ENCODE measurements at regions not wholly inside any gene's neighbourhood (a gene's known extent, or its start where the extent isn't known, plus 50 kb on each side); places are given as distances from the start of the nearest gene placed in this dataset.

DNA sequence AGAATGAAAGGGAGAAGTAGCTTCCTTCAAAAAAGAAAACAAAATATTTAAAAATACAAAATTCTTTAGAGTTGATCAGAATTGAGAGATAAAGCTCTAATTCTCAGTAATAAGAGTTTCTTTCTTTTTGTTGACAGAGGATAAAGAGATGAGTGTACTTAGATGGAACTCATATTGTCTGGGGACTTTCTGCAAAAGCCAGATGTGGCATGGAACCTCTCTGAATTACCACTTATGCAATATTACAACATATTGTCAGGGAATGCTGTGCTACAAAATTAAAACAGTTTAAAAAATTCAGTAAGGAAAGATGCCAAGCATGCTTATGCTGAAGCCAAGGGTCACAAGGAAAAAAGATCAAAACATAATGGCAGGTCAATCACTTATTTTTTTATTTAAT lies 386.6 kb upstream of the LRATD1 start:
- Mint-ChIP-seq H3K27ac (no peak overlapping the region), H3K9me3 (peaks cover 10% of the 10 kb centered on the region), H3K27me3 (no peaks in the 10 kb centered on the region), H3K4me1 (ENCODE audit: low read depth) (no peaks in the 10 kb centered on the region), H3K36me3 (no peaks in the 10 kb centered on the region), H3K4me3 (no peak overlapping the region)
- CTCF ChIA-PET, result no interaction called here
- intact Hi-C loops (cut with micrococcal nuclease), result no loop called here
- POLR2A ChIA-PET, result no interaction called here
- no peak for DNase-seq

DNA sequence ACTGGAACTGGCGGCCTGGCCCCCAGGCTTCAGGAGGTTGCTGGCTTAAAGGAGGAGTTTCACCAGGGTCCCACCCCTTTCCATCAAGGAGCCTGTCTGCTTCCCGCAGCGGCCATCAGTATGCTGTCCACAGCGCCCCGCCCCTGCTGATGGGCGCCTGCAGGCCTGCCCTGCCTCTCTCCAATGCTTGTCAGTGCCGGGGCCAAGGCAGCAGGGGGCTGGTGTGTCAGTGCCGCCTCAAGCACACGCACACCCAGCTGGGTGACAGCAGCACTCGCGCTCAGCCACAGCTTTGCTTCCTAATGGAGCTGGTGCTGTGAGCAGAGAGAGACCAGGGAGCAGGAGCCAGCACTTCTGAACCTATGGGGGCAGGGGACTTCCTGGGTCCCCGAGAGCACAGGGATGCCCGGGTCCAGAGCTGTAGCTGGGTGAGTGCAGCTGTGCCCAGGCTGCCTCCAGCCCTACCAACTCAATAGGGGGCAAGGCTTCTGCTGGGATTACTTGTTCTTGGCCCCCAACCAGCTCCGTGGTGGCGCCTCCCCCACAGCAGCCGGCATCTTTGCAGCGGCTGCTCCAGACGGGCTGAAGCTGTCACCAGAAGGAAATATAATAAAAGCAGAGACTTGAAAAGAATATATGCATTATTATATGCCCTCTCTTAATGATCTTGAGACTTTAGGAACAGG lies 377.2 kb upstream of the LRATD1 start:
- no peaks in the 10 kb centered on the region for H3K27me3 Mint-ChIP-seq
- H3K36me3 Mint-ChIP-seq, result no peaks in the 10 kb centered on the region
- intact Hi-C loops (cut with micrococcal nuclease), result no loop called here
- no peak for DNase-seq
- ChIA-PET CTCF (no interaction called here), POLR2A (no interaction called here)
- H3K27ac Mint-ChIP-seq, result no peak overlapping the region
- H3K9me3 Mint-ChIP-seq, result peaks cover 4% of the 10 kb centered on the region
- H3K4me1 Mint-ChIP-seq (ENCODE audit: low read depth), result no peaks in the 10 kb centered on the region
- no peak overlapping the region for H3K4me3 Mint-ChIP-seq

DNA sequence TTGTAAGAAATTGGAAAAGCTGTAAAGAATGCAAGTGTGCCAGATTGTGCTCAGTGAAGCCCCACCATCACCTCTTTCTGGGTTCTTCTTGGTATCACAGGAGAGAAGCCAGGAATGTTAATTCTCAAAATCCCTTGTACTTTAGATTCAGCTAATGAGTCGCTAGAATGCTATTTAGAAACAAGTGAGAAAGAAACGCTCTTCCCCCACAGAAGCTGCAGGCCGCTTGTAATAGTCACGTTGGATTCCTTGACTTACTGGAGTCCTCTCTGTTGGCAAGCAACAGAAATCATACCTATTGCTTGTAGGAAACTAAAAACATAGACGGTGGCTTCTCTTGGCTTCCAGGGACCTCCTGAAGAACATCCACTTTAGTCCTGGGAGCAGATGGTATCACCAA lies 375.6 kb upstream of the LRATD1 start:
- no peak overlapping the region for H3K4me3 Mint-ChIP-seq
- no peaks in the 10 kb centered on the region for H3K4me1 Mint-ChIP-seq (ENCODE audit: low read depth)
- intact Hi-C loops (cut with micrococcal nuclease), result no loop called here
- H3K9me3 Mint-ChIP-seq, result peaks cover 2% of the 10 kb centered on the region
- no peaks in the 10 kb centered on the region for H3K36me3 Mint-ChIP-seq
- H3K27me3 Mint-ChIP-seq, result no peaks in the 10 kb centered on the region
- DNase-seq, result no peak
- H3K27ac Mint-ChIP-seq, result no peak overlapping the region
- CTCF ChIA-PET, result no interaction called here
- POLR2A ChIA-PET, result no interaction called here

DNA sequence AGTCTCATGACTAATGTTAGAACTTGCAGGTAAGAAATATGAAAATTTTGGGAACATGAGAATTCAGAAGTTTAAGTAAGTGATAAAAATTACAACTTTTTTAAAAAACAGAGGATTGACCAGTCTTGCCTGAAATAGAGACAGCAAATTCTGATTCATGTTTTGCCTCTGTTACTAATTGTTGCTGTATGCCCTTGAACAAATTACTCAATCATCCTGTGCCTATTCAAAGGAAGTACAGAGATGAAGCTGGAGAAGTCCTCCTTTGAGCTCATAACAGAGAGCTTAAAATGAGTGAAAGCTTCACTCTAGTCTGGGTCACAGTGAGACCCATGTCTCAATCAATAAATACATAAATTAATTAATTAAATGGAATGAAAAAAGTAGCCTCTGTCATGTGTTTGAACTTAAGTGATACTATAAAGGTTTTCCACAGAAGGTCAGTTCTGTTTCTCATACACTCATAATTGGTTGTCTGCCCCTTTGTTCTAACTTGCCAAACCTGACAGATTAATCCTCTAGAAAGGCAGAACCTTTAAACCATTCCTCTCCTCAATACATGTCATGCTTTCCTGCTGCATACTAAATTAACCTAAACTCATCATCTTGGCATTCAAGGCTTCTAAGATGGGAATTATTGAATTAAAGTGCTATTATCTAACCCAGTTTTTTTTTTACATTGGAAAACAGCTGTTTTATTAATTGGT lies 374.6 kb upstream of the LRATD1 start:
- no peak for DNase-seq
- Mint-ChIP-seq H3K4me1 (ENCODE audit: low read depth) (no peaks in the 10 kb centered on the region), H3K9me3 (peaks cover 2% of the 10 kb centered on the region), H3K27me3 (no peaks in the 10 kb centered on the region), H3K27ac (no peak overlapping the region), H3K36me3 (no peaks in the 10 kb centered on the region), H3K4me3 (no peak overlapping the region)
- intact Hi-C loops (cut with micrococcal nuclease), result no loop called here
- ChIA-PET POLR2A (no interaction called here), CTCF (no interaction called here)

DNA sequence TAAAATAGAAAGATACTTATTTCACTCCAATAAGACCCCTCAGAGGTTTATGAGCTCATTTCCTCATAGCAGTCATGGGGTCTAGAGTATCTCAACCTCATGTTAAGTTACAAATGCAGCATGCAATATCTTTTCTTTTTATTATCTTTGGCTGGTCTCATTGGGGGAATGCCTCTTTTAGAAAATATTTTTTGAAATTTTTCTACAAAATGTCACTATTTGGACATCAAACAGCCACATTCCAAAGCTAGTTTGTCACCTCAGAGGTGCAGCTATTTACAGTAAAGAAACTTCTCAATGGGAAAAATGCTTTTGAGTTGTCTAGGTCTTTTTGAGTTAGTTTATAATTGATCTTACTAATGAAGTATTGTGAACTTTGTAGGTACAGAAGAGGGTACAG lies 370.7 kb upstream of the LRATD1 start:
- ChIA-PET POLR2A (no interaction called here), CTCF (no interaction called here)
- H3K27ac Mint-ChIP-seq, result no peak overlapping the region
- no peaks in the 10 kb centered on the region for H3K4me1 Mint-ChIP-seq (ENCODE audit: low read depth)
- DNase-seq, result no peak
- peaks cover 2% of the 10 kb centered on the region for H3K9me3 Mint-ChIP-seq
- no peak overlapping the region for H3K4me3 Mint-ChIP-seq
- no peaks in the 10 kb centered on the region for H3K36me3 Mint-ChIP-seq
- intact Hi-C loops (cut with micrococcal nuclease), result no loop called here
- no peaks in the 10 kb centered on the region for H3K27me3 Mint-ChIP-seq

DNA sequence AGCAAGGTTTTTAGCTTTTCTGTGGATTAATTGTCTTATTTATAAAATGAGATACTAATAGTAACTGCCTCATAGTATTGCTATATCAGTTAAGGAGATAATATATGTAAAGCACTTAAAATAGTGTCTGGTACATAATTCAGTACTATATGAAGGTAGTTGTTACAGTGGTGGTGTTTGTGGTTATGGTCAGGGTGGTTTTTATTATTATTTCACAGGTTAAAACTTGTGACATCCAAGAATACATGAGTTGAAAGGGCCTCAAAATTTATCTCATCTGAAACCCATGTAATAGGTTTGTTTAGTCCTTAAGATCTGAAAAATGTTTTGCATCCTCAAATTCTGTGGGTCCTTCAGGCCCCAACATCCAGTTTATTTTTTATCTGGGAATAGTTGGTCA lies 369.5 kb upstream of the LRATD1 start:
- Mint-ChIP-seq H3K4me3 (no peak overlapping the region), H3K36me3 (no peaks in the 10 kb centered on the region), H3K9me3 (peaks cover 2% of the 10 kb centered on the region), H3K27ac (no peak overlapping the region), H3K4me1 (ENCODE audit: low read depth) (no peaks in the 10 kb centered on the region), H3K27me3 (no peaks in the 10 kb centered on the region)
- CTCF ChIA-PET, result no interaction called here
- no peak for DNase-seq
- intact Hi-C loops (cut with micrococcal nuclease), result no loop called here
- POLR2A ChIA-PET, result no interaction called here

DNA sequence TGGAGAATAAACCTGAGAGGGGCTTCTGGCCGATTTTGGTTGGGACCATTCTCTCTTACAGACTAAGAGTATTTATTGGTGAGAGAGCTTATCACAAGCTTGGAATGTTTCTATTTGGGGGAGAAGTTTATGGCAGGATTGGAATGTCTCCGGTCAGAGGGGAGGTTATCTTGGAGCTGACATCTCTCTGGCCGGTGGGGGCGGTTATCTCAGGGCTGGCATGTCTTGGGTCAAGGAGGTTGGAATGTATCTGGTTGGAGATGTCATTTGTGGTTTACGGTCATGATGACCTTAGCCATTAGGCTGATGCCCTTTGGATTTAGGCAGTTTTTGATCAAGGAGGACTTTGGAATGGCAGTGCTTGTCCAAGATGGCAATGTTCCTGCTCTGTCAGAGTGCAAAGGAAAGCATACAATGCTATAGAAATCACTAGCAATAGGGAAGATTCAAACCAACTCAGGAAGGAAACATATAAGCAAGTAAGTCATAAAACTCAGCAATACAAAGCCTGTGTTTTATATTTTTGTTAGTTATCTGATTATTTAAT lies 362.4 kb upstream of the LRATD1 start:
- no peaks in the 10 kb centered on the region for H3K27me3 Mint-ChIP-seq
- no peak for DNase-seq
- H3K4me1 Mint-ChIP-seq (ENCODE audit: low read depth), result no peaks in the 10 kb centered on the region
- H3K36me3 Mint-ChIP-seq, result no peaks in the 10 kb centered on the region
- H3K4me3 Mint-ChIP-seq, result no peak overlapping the region
- no peak overlapping the region for H3K27ac Mint-ChIP-seq
- intact Hi-C loops (cut with micrococcal nuclease), result no loop called here
- POLR2A ChIA-PET, result no interaction called here
- CTCF ChIA-PET, result no interaction called here
- peaks cover 3% of the 10 kb centered on the region for H3K9me3 Mint-ChIP-seq

DNA sequence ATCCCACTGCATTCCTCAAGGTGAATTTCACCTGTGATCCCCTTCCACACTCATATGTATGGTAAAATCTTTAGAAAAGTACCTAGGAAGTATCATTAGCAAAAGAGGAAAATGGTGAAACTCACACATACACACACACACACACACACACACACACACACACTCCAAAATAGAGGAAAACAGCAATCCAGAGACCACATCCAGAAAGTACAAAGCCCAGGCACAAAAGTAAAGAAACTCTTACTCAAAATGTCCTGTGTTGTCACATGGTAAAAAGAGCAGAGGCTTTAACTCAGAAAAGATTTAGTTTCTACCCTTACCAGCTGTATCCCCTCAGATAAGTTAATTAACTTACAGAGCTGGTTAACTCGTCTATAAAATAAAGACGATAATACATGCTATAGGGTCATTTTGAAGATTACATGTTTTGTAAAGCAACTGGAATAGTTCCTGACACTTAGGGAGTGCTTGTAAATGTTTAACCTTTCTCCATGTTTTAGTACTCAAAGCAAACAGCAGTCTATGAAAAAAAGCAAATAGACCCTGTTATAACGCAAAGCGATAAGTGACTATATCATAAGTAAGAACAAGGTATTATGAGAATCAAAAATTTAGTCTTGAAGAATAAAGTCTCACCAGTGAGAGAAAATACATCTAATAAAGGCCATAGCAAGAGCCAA lies 360.0 kb upstream of the LRATD1 start:
- CTCF ChIA-PET, result no interaction called here

DNA sequence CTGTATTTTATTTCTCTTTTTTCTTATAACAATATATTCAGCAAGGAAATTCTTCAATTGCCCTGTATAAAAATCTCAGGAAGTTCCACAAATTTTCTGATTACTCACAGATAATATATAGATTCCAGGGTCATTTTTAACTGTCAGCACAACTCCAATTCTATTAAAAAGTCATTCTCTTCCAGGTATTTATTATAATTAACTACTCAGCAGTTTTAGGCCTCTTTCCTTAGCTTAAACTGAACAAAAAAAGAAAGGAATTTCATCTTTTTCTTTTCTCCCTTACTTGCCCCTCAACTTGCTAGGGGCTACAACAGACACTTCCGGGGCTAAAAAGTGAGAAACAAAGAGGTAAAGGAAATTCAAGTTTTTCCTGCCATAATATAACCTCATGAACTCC lies 358.9 kb upstream of the LRATD1 start:
- Mint-ChIP-seq H3K4me1 (ENCODE audit: low read depth) (no peaks in the 10 kb centered on the region), H3K9me3 (peaks cover 14% of the 10 kb centered on the region), H3K27me3 (no peaks in the 10 kb centered on the region), H3K36me3 (no peaks in the 10 kb centered on the region), H3K27ac (no peak overlapping the region), H3K4me3 (no peak overlapping the region)
- intact Hi-C loops (cut with micrococcal nuclease), result no loop called here
- no peak for DNase-seq
- ChIA-PET CTCF (no interaction called here), POLR2A (no interaction called here)

More for the DNA sequence above, 360.0 kb upstream of the LRATD1 start:
- H3K4me1 Mint-ChIP-seq (ENCODE audit: low read depth), result no peaks in the 10 kb centered on the region
- POLR2A ChIA-PET, result no interaction called here
- intact Hi-C loops (cut with micrococcal nuclease), result no loop called here
- no peaks in the 10 kb centered on the region for H3K27me3 Mint-ChIP-seq
- H3K9me3 Mint-ChIP-seq, result peaks cover 7% of the 10 kb centered on the region
- H3K27ac Mint-ChIP-seq, result no peak overlapping the region
- H3K4me3 Mint-ChIP-seq, result no peak overlapping the region
- no peaks in the 10 kb centered on the region for H3K36me3 Mint-ChIP-seq
- DNase-seq, result no peak

DNA sequence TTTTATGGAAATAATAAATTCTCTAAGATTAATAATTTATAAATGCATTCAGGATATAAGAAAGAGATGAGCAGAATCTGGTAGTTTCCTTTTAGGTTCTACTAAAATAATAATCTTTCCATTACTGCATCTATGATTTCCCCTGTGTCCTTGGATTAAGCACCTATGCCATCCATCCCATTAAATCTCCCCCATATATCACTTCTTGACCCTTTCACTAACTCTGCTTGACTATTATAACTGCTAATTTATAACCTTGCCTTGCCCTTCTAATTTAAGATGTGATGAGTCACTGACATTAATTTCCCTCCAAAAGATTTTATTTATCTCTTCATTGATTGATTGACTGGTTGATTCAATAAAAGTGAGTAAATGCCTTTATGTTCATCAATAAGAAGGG lies 348.3 kb upstream of the LRATD1 start:
- ChIA-PET CTCF (no interaction called here), POLR2A (no interaction called here)
- H3K4me3 Mint-ChIP-seq, result no peak overlapping the region
- H3K36me3 Mint-ChIP-seq, result no peaks in the 10 kb centered on the region
- H3K27me3 Mint-ChIP-seq, result no peaks in the 10 kb centered on the region
- H3K27ac Mint-ChIP-seq, result no peak overlapping the region
- no peak for DNase-seq
- H3K9me3 Mint-ChIP-seq, result no peaks in the 10 kb centered on the region
- no peaks in the 10 kb centered on the region for H3K4me1 Mint-ChIP-seq (ENCODE audit: low read depth)
- intact Hi-C loops (cut with micrococcal nuclease), result no loop called here

DNA sequence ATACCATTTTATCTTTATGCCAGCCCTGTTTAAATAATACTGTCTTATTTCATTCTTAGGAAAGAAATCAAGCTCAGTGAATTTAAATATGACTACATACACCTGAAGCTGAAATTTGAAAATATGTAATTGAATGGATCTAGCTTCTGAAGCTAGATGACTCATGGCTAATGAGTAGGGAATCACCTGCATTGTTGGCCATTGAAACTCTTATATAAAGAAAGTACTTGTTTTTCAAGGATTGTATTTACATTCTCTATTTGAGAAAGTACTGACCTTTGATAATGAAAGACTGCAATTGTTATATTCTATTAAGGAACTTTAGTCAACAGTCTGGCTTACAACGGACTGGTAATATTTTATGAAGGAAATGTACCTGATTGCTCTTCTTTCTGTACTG lies 346.7 kb upstream of the LRATD1 start:
- ChIA-PET CTCF (no interaction called here), POLR2A (no interaction called here)
- Mint-ChIP-seq H3K4me3 (no peak overlapping the region), H3K4me1 (ENCODE audit: low read depth) (no peaks in the 10 kb centered on the region), H3K9me3 (peaks cover 2% of the 10 kb centered on the region), H3K36me3 (no peaks in the 10 kb centered on the region), H3K27me3 (no peaks in the 10 kb centered on the region), H3K27ac (no peak overlapping the region)
- DNase-seq, result no peak
- intact Hi-C loops (cut with micrococcal nuclease), result no loop called here

DNA sequence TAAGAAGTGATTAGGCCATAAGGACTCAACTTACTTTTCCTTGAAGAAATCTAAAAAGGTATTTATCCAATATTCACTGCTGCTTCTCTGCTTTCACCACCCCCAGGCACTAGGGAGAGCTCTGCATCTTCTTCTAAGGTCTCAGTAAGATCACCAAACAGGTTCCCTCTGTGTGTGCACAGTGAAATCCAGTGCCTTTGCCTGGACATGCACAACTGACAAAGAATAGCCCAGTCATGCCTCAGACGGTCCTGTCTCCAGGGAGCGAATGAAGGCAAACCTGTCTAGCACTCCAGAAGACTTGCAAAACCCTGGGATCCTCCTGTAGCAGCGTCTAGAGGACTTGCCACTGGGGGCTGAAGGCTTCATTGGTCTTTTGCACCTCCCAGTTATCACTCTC lies 344.5 kb upstream of the LRATD1 start:
- H3K9me3 Mint-ChIP-seq, result peaks cover 4% of the 10 kb centered on the region
- POLR2A ChIA-PET, result no interaction called here
- no peaks in the 10 kb centered on the region for H3K36me3 Mint-ChIP-seq
- no peaks in the 10 kb centered on the region for H3K4me1 Mint-ChIP-seq (ENCODE audit: low read depth)
- intact Hi-C loops (cut with micrococcal nuclease), result no loop called here
- no peak overlapping the region for H3K27ac Mint-ChIP-seq
- CTCF ChIA-PET, result no interaction called here
- no peak overlapping the region for H3K4me3 Mint-ChIP-seq
- H3K27me3 Mint-ChIP-seq, result no peaks in the 10 kb centered on the region
- no peak for DNase-seq

DNA sequence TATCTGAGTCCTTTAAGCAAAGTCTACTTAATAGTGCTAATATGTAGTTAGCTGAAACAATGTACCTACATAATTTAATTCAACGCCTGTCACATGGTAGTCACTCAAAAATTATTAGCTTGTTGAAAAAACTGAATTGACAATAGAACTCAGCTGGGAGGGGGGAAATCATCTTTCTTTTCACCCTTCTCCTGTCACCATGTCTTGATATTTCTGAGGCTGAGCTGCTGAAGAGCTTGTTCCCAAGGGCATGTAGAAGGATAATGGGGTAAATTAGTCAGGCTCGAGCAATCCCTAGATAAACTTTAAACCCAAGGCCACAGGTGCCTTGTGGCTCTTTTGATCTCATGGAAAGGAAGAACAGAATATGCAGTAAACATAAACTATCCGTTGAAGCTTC lies 339.6 kb upstream of the LRATD1 start:
- no peak overlapping the region for H3K4me3 Mint-ChIP-seq
- no peak overlapping the region for H3K27ac Mint-ChIP-seq
- no peaks in the 10 kb centered on the region for H3K4me1 Mint-ChIP-seq (ENCODE audit: low read depth)
- POLR2A ChIA-PET, result no interaction called here
- no peak for DNase-seq
- peaks cover 4% of the 10 kb centered on the region for H3K9me3 Mint-ChIP-seq
- intact Hi-C loops (cut with micrococcal nuclease), result no loop called here
- no peaks in the 10 kb centered on the region for H3K36me3 Mint-ChIP-seq
- no peaks in the 10 kb centered on the region for H3K27me3 Mint-ChIP-seq
- CTCF ChIA-PET, result no interaction called here

All from activated CD4-positive, alpha-beta memory T cell treated with anti-CD3 and anti-CD28 coated beads for 36 hours (primary cell).